SK-N-SH treated with all-trans-retinoic acid at 6 μM for 48 hours (cell line): ENCODE measurements at regions not wholly inside any gene's neighbourhood (a gene's known extent, or its start where the extent isn't known, plus 50 kb on each side); places are given as distances from the start of the nearest gene placed in this dataset.

ENCODE experiments used
- ATAC-seq: fragments of 200-7000 bp; cut with Tn5 transposase; 3 replicates; pipeline ENCODE4 v1.9.1; 2020; ENCODE audit warnings: mild to moderate bottlenecking, moderate library complexity
- ARNTL ChIP-seq: fragments of 450-650 bp; formaldehyde crosslinking; IDR thresholded peaks from 2 replicates; pipeline ENCODE4 v1.5.0; 2020; ENCODE audit warnings: low read depth, mild to moderate bottlenecking, moderate library complexity, borderline replicate concordance
- BACH2 ChIP-seq: fragments of 250-450 bp; sonication (Bioruptor Pico); IDR thresholded peaks from 2 replicates; pipeline ENCODE4 v1.9.0; 2021; ENCODE audit warnings: mild to moderate bottlenecking, borderline replicate concordance
- CSDC2 ChIP-seq: fragments of 250-450 bp; sonication (Bioruptor Pico); IDR thresholded peaks from 2 replicates; pipeline ENCODE4 v1.5.0; 2020; ENCODE audit warnings: mild to moderate bottlenecking, moderate library complexity
- ESRRG ChIP-seq: fragments of 250-450 bp; sonication (Bioruptor Pico); IDR thresholded peaks from 2 replicates; pipeline ENCODE4 v1.6.1; 2021; ENCODE audit warnings: mild to moderate bottlenecking
- GLIS3 ChIP-seq: fragments of 250-450 bp; sonication (Bioruptor Pico); IDR thresholded peaks from 2 replicates; pipeline ENCODE4 v1.5.0; 2020; ENCODE audit warnings: mild to moderate bottlenecking, moderate library complexity
- ISL1 ChIP-seq: fragments of 250-450 bp; sonication (Bioruptor Pico); IDR thresholded peaks from 2 replicates; pipeline ENCODE4 v2.1.2; 2022; ENCODE audit warnings: mild to moderate bottlenecking, moderate library complexity
- OSR1 ChIP-seq: fragments of 250-450 bp; sonication (Bioruptor Pico); IDR thresholded peaks from 2 replicates; pipeline ENCODE4 v1.8.0; 2022; ENCODE audit warnings: moderate library complexity, mild to moderate bottlenecking, inconsistent platforms
- PATZ1 ChIP-seq: fragments of 250-450 bp; sonication (Bioruptor Pico); IDR thresholded peaks from 2 replicates; pipeline ENCODE4 v1.8.0; 2020; ENCODE audit warnings: mild to moderate bottlenecking, moderate library complexity, borderline replicate concordance
- PPARA ChIP-seq: fragments of 250-450 bp; sonication (Bioruptor Pico); IDR thresholded peaks from 2 replicates; pipeline ENCODE4 v1.5.0; 2020; ENCODE audit warnings: mild to moderate bottlenecking, borderline replicate concordance
- SNAI2 ChIP-seq: fragments of 250-450 bp; sonication (Bioruptor Pico); IDR thresholded peaks from 2 replicates; pipeline ENCODE4 v1.5.0; 2020; ENCODE audit warnings: mild to moderate bottlenecking, moderate library complexity
- TCF4 ChIP-seq: fragments of 250-450 bp; sonication (Bioruptor Pico); IDR thresholded peaks from 2 replicates; pipeline ENCODE4 v1.8.0; 2021; ENCODE audit warnings: mild to moderate bottlenecking, moderate library complexity, borderline replicate concordance
- TOX ChIP-seq: fragments of 250-450 bp; sonication (Bioruptor Pico); IDR thresholded peaks from 2 replicates; pipeline ENCODE4 v1.8.0; 2021; ENCODE audit warnings: mild to moderate bottlenecking, moderate library complexity, borderline replicate concordance
- ZC3H10 ChIP-seq: fragments of 250-450 bp; sonication (Bioruptor Pico); IDR thresholded peaks from 2 replicates; pipeline ENCODE4 v1.5.1; 2021; ENCODE audit warnings: mild to moderate bottlenecking, moderate library complexity
- ZFP3 ChIP-seq: fragments of 250-450 bp; sonication (Bioruptor Pico); IDR thresholded peaks from 2 replicates; pipeline ENCODE4 v1.5.0; 2020; ENCODE audit warnings: mild to moderate bottlenecking, moderate library complexity
- ZFP30 ChIP-seq: fragments of 450-650 bp; formaldehyde crosslinking; IDR thresholded peaks from 2 replicates; pipeline ENCODE4 v1.5.0; 2022; ENCODE audit warnings: mild to moderate bottlenecking, moderate library complexity
- ZNF565 ChIP-seq: fragments of 450-650 bp; formaldehyde crosslinking; conservative IDR thresholded peaks from 2 replicates; pipeline ENCODE4 v1.5.0; 2020; ENCODE audit warnings: low read depth, mild to moderate bottlenecking, moderate library complexity
- ZNF70 ChIP-seq: fragments of 450-650 bp; formaldehyde crosslinking; IDR thresholded peaks from 2 replicates; pipeline ENCODE4 v1.5.0; 2020; ENCODE audit warnings: mild to moderate bottlenecking, moderate library complexity
- ZNF8 ChIP-seq: fragments of 450-650 bp; formaldehyde crosslinking; IDR thresholded peaks from 2 replicates; pipeline ENCODE4 v1.5.0; 2020; ENCODE audit warnings: mild to moderate bottlenecking, moderate library complexity
- TF ChIP-seq, protein P1 (sequence below): fragments of 250-450 bp; sonication (Bioruptor Pico); IDR thresholded peaks from 2 replicates; pipeline ENCODE4 v1.5.0; 2020; ENCODE audit warnings: mild to moderate bottlenecking, moderate library complexity
- TF ChIP-seq, protein P2 (sequence below): fragments of 250-450 bp; sonication (Bioruptor Pico); IDR thresholded peaks from 2 replicates; pipeline ENCODE4 v1.8.0; 2021; ENCODE audit warnings: low read depth, mild to moderate bottlenecking, moderate library complexity, borderline replicate concordance
- TF ChIP-seq, protein P3 (sequence below): fragments of 250-450 bp; sonication (Bioruptor Pico); IDR thresholded peaks from 2 replicates; pipeline ENCODE4 v1.5.1; 2020; ENCODE audit warnings: low read depth, mild to moderate bottlenecking, moderate library complexity

DNA sequence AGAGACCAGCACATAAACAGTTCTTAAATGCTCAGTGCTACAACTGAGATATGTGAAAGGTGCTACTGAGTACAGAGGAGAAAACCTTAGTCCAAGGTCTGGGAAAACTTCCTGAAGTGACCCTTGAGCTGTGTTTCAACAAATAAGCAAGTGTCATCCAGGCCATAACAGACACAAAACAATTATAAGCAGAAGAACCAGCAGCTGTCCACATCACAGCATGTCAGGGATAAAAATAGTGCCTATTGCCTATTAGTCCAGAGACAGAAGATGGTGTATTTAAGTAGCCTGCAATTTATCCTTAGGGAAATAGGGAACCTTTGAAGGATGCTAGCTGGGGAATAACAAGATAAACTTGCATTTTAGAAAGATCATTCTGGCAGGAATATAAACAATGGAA is 237.8 kb downstream of the SPTSSA start:
- no peak for ATAC-seq

DNA sequence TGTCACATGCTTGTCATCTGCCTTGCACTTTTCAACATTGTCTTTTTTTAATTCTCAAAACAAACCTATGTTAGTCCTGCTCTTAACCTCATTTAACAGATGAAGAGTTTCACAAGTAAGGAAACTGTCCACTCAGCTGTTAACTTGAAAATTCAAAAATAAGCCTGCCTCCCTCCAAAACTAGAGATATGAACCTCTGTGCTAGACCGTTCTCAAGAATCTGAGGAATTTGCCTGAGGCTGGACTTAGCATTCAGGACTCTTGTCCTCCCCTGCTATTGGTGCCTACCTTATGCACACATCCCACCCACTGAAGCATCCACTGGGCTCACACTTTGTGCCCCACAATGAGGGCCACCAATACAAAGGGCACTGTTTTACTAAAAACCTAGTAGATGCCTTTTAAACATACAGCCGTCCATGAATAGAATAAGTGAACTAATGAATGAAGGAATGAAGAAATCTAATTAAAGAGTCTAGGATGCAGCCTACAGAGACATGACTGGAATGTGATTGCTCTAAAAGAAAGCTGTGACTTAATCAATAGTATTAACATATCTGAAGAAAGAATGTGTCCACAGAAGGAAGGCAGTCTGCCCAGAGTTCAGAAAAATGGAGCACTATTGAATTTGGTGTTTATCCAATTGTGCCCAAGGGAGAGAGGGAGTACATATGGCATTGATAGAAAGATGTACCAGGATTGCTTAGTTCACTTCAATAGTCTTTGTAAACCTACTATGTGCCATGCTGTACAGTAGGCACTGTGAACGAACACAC is 238.5 kb downstream of the SPTSSA start:
- ATAC-seq, result no peak
- TF ChIP-seq ESRRG (CRISPR knock-in tag) (no peak), ZFP3 (CRISPR knock-in tag) (no peak), PATZ1 (CRISPR knock-in tag) (no peak), ISL1 (CRISPR knock-in tag) (no peak), PPARA (no peak), CSDC2 (CRISPR knock-in tag) (no peak), ARNTL (CRISPR knock-in tag) (no peak), SNAI2 (no peak), OSR1 (CRISPR knock-in tag) (no peak), GLIS3 (no peak), ZFP30 (CRISPR knock-in tag) (no peak), ZNF8 (CRISPR knock-in tag) (no peak)
- TF ChIP-seq, protein P1, sequence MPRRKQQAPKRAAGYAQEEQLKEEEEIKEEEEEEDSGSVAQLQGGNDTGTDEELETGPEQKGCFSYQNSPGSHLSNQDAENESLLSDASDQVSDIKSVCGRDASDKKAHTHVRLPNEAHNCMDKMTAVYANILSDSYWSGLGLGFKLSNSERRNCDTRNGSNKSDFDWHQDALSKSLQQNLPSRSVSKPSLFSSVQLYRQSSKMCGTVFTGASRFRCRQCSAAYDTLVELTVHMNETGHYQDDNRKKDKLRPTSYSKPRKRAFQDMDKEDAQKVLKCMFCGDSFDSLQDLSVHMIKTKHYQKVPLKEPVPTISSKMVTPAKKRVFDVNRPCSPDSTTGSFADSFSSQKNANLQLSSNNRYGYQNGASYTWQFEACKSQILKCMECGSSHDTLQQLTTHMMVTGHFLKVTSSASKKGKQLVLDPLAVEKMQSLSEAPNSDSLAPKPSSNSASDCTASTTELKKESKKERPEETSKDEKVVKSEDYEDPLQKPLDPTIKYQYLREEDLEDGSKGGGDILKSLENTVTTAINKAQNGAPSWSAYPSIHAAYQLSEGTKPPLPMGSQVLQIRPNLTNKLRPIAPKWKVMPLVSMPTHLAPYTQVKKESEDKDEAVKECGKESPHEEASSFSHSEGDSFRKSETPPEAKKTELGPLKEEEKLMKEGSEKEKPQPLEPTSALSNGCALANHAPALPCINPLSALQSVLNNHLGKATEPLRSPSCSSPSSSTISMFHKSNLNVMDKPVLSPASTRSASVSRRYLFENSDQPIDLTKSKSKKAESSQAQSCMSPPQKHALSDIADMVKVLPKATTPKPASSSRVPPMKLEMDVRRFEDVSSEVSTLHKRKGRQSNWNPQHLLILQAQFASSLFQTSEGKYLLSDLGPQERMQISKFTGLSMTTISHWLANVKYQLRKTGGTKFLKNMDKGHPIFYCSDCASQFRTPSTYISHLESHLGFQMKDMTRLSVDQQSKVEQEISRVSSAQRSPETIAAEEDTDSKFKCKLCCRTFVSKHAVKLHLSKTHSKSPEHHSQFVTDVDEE, result no peak

More for the DNA sequence above, 237.8 kb downstream of the SPTSSA start:
- TF ChIP-seq SNAI2 (no peak), PPARA (no peak), ZNF8 (CRISPR knock-in tag) (no peak)

- ATAC-seq, result no peak
- TF ChIP-seq ZNF8 (CRISPR knock-in tag) (no peak), ARNTL (CRISPR knock-in tag) (no peak), ZNF70 (no peak), SNAI2 (no peak), CSDC2 (CRISPR knock-in tag) (no peak), TOX (CRISPR knock-in tag) (no peak), ZC3H10 (CRISPR knock-in tag) (no peak), PATZ1 (CRISPR knock-in tag) (no peak), ESRRG (CRISPR knock-in tag) (no peak), BACH2 (CRISPR knock-in tag) (no peak)
- TF ChIP-seq, protein P2, sequence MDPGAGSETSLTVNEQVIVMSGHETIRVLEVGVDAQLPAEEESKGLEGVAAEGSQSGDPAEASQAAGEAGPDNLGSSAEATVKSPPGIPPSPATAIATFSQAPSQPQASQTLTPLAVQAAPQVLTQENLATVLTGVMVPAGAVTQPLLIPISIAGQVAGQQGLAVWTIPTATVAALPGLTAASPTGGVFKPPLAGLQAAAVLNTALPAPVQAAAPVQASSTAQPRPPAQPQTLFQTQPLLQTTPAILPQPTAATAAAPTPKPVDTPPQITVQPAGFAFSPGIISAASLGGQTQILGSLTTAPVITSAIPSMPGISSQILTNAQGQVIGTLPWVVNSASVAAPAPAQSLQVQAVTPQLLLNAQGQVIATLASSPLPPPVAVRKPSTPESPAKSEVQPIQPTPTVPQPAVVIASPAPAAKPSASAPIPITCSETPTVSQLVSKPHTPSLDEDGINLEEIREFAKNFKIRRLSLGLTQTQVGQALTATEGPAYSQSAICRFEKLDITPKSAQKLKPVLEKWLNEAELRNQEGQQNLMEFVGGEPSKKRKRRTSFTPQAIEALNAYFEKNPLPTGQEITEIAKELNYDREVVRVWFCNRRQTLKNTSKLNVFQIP (CRISPR knock-in tag), result no peak
Observed at GRCh38 chr14:34222867-34223266, 239.2 kb downstream of the SPTSSA start.

DNA sequence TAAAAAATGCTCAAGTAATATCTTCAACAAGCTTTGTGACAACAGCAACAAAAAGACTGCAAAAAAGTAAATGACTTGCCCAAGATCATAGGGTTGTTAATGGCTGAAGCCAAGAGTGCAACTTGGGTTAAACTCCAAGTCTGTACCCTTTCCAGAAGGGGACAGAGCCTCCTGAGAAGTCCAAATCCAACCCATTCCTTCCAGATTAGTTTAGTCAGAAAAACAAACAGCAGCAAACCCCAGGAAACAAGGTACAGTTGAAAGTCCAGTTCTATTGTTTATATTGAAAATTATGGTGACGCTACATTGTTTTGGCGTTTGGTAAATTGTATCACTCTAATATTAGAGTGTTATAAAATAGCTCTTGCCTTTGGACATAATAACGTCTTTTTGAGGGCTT is 239.9 kb downstream of the SPTSSA start:
- no peak for ATAC-seq
- TF ChIP-seq, protein P3, sequence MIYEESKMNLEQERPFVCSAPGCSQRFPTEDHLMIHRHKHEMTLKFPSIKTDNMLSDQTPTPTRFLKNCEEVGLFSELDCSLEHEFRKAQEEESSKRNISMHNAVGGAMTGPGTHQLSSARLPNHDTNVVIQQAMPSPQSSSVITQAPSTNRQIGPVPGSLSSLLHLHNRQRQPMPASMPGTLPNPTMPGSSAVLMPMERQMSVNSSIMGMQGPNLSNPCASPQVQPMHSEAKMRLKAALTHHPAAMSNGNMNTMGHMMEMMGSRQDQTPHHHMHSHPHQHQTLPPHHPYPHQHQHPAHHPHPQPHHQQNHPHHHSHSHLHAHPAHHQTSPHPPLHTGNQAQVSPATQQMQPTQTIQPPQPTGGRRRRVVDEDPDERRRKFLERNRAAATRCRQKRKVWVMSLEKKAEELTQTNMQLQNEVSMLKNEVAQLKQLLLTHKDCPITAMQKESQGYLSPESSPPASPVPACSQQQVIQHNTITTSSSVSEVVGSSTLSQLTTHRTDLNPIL (CRISPR knock-in tag), result no peak
- no peak for TF ChIP-seq CSDC2 (CRISPR knock-in tag)
- TF ChIP-seq, protein P1, result no peak
- TF ChIP-seq ZNF565 (CRISPR knock-in tag), result no peak
- TF ChIP-seq ISL1 (CRISPR knock-in tag), result no peak
- TF ChIP-seq TCF4 (CRISPR knock-in tag), result no peak
- no peak for TF ChIP-seq ESRRG (CRISPR knock-in tag)
- TF ChIP-seq GLIS3, result no peak
- TF ChIP-seq BACH2 (CRISPR knock-in tag), result no peak
- TF ChIP-seq PPARA, result no peak
